ENCODE measurements at regions not wholly inside any gene's neighbourhood (a gene's known extent, or its start where the extent isn't known, plus 50 kb on each side); places are given as distances from the start of the nearest gene placed in this dataset.

DNA sequence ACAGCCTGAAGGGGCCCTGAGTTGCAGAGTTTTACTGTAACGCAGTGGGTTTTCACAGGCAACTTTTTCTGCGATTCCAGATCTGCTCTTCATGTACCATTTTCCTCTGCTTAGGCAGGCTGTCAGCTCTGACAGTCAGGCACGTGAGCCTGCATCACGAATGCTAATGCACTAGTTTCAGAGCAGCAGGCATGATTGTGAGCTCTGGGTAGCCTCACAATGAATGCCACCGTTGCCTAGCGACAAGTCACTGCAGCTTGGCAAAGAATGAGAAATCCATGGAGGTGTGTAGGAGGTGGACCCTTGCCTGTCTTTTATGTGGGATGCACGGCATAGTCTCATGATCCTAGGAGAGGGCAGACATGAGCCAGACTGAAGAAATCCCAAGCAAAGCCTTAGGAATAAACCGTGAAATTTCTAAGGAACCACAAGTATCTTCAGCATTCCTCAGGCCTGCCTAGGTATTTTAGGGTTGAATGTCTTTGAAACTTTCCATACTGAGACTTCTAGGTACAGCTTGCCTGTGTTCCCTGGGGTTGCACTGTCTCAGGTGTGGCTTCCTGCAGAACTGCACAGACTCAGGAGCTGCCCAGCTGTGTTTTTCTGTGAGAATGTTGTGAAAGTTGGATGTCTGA is 774.7 kb upstream of the TSPY4 start:
- TF ChIP-seq, protein P1, sequence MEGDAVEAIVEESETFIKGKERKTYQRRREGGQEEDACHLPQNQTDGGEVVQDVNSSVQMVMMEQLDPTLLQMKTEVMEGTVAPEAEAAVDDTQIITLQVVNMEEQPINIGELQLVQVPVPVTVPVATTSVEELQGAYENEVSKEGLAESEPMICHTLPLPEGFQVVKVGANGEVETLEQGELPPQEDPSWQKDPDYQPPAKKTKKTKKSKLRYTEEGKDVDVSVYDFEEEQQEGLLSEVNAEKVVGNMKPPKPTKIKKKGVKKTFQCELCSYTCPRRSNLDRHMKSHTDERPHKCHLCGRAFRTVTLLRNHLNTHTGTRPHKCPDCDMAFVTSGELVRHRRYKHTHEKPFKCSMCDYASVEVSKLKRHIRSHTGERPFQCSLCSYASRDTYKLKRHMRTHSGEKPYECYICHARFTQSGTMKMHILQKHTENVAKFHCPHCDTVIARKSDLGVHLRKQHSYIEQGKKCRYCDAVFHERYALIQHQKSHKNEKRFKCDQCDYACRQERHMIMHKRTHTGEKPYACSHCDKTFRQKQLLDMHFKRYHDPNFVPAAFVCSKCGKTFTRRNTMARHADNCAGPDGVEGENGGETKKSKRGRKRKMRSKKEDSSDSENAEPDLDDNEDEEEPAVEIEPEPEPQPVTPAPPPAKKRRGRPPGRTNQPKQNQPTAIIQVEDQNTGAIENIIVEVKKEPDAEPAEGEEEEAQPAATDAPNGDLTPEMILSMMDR (IDR thresholded peaks at IDR 0.05 in 4 of 5, conservative IDR thresholded peaks at IDR 0.05 in 1 of 5): no peak
- TF ChIP-seq POLR2A (IDR thresholded peaks at IDR 0.05): no peak

All from gastrocnemius medialis (tissue), 4 donors.